Loucy (cell line): ENCODE measurements at regions not wholly inside any gene's neighbourhood (a gene's known extent, or its start where the extent isn't known, plus 50 kb on each side); places are given as distances from the start of the nearest gene placed in this dataset.

Source experiments
- H2AFZ ChIP-seq: fragments of 200-600 bp; sonication (generic); 2 replicates; pipeline ENCODE4 v1.6.0; 2016; ENCODE audit warnings: antibody characterized with exemption, mild to moderate bottlenecking, low read length, moderate library complexity
- H3F3A ChIP-seq: fragments of 200-600 bp; 2 replicates; pipeline ENCODE4 v1.6.0; 2016; ENCODE audit warnings: antibody characterized with exemption, low read depth, mild to moderate bottlenecking
- H3K27me3 ChIP-seq: fragments of 200-600 bp; sonication (generic); 2 replicates; pipeline ENCODE4 v1.6.1; 2014; ENCODE audit warnings: low read length, mild to moderate bottlenecking; ENCODE audit not compliant: insufficient read depth, poor library complexity, severe bottlenecking
- H3K36me3 ChIP-seq: fragments of 200-600 bp; sonication (generic); 2 replicates; pipeline ENCODE4 v1.6.1; 2016; ENCODE audit warnings: low read length; ENCODE audit not compliant: insufficient read depth
- H3K4me1 ChIP-seq: fragments of 200-600 bp; sonication (generic); 2 replicates; pipeline ENCODE4 v1.5.1; 2014; ENCODE audit warnings: low read length, mild to moderate bottlenecking; ENCODE audit not compliant: insufficient read depth, poor library complexity, severe bottlenecking
- H3K4me2 ChIP-seq: fragments of 200-600 bp; sonication (generic); 2 replicates; pipeline ENCODE4 v1.6.0; 2014; ENCODE audit warnings: antibody characterized with exemption, low read length, low read depth, mild to moderate bottlenecking; ENCODE audit not compliant: poor library complexity, severe bottlenecking
- H3K4me3 ChIP-seq: fragments of 200-600 bp; sonication (generic); 2 replicates; pipeline ENCODE4 v1.5.1; 2014; ENCODE audit warnings: low read length, mild to moderate bottlenecking, mixed read lengths; ENCODE audit not compliant: poor library complexity, severe bottlenecking
- H3K79me2 ChIP-seq: fragments of 200-600 bp; sonication (generic); 2 replicates; pipeline ENCODE4 v1.6.1; 2014; ENCODE audit warnings: low read length; ENCODE audit not compliant: insufficient read depth
- H3K9ac ChIP-seq: fragments of 200-600 bp; sonication (generic); 2 replicates; pipeline ENCODE4 v1.6.0; 2014; ENCODE audit warnings: mild to moderate bottlenecking, low read depth, low read length, moderate library complexity; ENCODE audit not compliant: poor library complexity, severe bottlenecking
- H3K9me2 ChIP-seq: fragments of 200-600 bp; sonication (generic); replicated peaks from 2 replicates; pipeline ENCODE4 v1.6.1; 2016; ENCODE audit warnings: low read depth, low read length, mixed read lengths
- H3K9me3 ChIP-seq: fragments of 200-600 bp; sonication (generic); 2 replicates; pipeline ENCODE4 v1.6.1; 2014; ENCODE audit warnings: mild to moderate bottlenecking, antibody characterized with exemption, low read length, low read depth; ENCODE audit not compliant: insufficient read depth
- H4K20me1 ChIP-seq: fragments of 200-600 bp; sonication (generic); 2 replicates; pipeline ENCODE4 v1.6.0; 2014; ENCODE audit warnings: antibody characterized with exemption, low read length, mild to moderate bottlenecking; ENCODE audit not compliant: insufficient read depth, poor library complexity, severe bottlenecking
- EZH2phosphoT487 ChIP-seq: fragments of 200-600 bp; IDR thresholded peaks from 2 replicates; pipeline ENCODE4 v1.6.1; 2018; ENCODE audit warnings: antibody characterized with exemption, mild to moderate bottlenecking, moderate library complexity, borderline replicate concordance
- TF ChIP-seq, protein P1 (sequence below): fragments of 200-600 bp; sonication (generic); conservative IDR thresholded peaks from 2 replicates; pipeline ENCODE4 v1.5.1; 2014; ENCODE audit warnings: mild to moderate bottlenecking, antibody characterized with exemption, low read length

DNA sequence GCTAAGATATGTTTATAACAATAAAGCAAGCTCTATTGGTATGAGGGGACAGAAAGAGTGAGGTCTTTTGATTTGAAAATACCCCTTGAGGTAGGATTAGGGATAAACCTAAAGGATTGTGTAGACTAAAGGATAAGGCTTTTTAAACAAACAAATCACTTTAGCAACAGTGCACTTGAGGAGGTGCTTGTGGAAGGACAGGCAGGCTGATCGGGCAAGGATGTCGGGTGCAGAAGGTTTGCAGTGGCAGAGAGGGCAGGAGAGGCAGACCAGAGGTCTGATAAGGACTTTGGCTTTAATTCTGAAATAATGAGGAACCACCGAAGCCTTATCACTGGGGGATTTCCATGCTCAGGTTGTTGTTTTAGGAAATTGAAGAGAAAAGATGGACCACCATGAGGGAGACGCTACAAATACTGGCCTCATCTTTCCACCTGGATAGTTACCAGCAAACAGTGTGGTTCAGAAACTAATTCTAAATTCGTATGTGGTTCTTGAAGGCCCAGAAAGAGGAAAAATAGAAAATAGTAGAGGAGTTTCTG, 119.5 kb upstream of the KLF6 start:
- no peaks in the 10 kb centered on the region for H3F3A ChIP-seq
- no peaks in the 10 kb centered on the region for H4K20me1 ChIP-seq
- no peaks in the 10 kb centered on the region for H3K79me2 ChIP-seq
- H3K4me2 ChIP-seq: no peak overlapping the region
- H2AFZ ChIP-seq: no peak overlapping the region
- H3K9me3 ChIP-seq: no peaks in the 10 kb centered on the region
- H3K36me3 ChIP-seq: no peaks in the 10 kb centered on the region
- H3K9me2 ChIP-seq: no peaks in the 10 kb centered on the region
- no peak overlapping the region for H3K9ac ChIP-seq
- H3K27me3 ChIP-seq: no peaks in the 10 kb centered on the region
- H3K4me1 ChIP-seq: no peaks in the 10 kb centered on the region
- TF ChIP-seq, protein P1, sequence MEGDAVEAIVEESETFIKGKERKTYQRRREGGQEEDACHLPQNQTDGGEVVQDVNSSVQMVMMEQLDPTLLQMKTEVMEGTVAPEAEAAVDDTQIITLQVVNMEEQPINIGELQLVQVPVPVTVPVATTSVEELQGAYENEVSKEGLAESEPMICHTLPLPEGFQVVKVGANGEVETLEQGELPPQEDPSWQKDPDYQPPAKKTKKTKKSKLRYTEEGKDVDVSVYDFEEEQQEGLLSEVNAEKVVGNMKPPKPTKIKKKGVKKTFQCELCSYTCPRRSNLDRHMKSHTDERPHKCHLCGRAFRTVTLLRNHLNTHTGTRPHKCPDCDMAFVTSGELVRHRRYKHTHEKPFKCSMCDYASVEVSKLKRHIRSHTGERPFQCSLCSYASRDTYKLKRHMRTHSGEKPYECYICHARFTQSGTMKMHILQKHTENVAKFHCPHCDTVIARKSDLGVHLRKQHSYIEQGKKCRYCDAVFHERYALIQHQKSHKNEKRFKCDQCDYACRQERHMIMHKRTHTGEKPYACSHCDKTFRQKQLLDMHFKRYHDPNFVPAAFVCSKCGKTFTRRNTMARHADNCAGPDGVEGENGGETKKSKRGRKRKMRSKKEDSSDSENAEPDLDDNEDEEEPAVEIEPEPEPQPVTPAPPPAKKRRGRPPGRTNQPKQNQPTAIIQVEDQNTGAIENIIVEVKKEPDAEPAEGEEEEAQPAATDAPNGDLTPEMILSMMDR: no peak
- no peak overlapping the region for H3K4me3 ChIP-seq

GRCh38 chr10:3902809-3903410, 117.9 kb upstream of the KLF6 start:
- no peak for TF ChIP-seq EZH2phosphoT487
- TF ChIP-seq, protein P1: no peak
- no peak overlapping the region for H2AFZ ChIP-seq
- no peaks in the 10 kb centered on the region for H3K27me3 ChIP-seq
- no peaks in the 10 kb centered on the region for H3K9me3 ChIP-seq
- no peaks in the 10 kb centered on the region for H3K36me3 ChIP-seq
- no peak overlapping the region for H3K4me2 ChIP-seq
- no peaks in the 10 kb centered on the region for H3K9me2 ChIP-seq
- no peaks in the 10 kb centered on the region for H3K79me2 ChIP-seq
- H4K20me1 ChIP-seq: no peaks in the 10 kb centered on the region
- no peak overlapping the region for H3K9ac ChIP-seq
- no peaks in the 10 kb centered on the region for H3F3A ChIP-seq
- no peaks in the 10 kb centered on the region for H3K4me1 ChIP-seq
- H3K4me3 ChIP-seq: no peak overlapping the region

GRCh38 chr10:3902054-3902808, 117.2 kb upstream of the KLF6 start:
- no peak for TF ChIP-seq EZH2phosphoT487
- TF ChIP-seq, protein P1: no peak
- H3K9ac ChIP-seq: no peak overlapping the region
- no peak overlapping the region for H2AFZ ChIP-seq

More at GRCh38 chr10:3902054-3902808, 117.2 kb upstream of the KLF6 start:
- H3K4me2 ChIP-seq: no peak overlapping the region
- H3K36me3 ChIP-seq: no peaks in the 10 kb centered on the region
- no peaks in the 10 kb centered on the region for H3K9me2 ChIP-seq
- no peak overlapping the region for H3K4me3 ChIP-seq
- H3K79me2 ChIP-seq: no peaks in the 10 kb centered on the region
- no peaks in the 10 kb centered on the region for H3F3A ChIP-seq
- H3K4me1 ChIP-seq: no peaks in the 10 kb centered on the region
- H4K20me1 ChIP-seq: no peaks in the 10 kb centered on the region
- H3K9me3 ChIP-seq: no peaks in the 10 kb centered on the region
- H3K27me3 ChIP-seq: no peaks in the 10 kb centered on the region
